SK-N-SH (cell line): ENCODE measurements at regions not wholly inside any gene's neighbourhood (a gene's known extent, or its start where the extent isn't known, plus 50 kb on each side); places are given as distances from the start of the nearest gene placed in this dataset.

Source experiments
- CTCF ChIP-seq: fragments of 200-600 bp; sonication (generic); IDR thresholded peaks from 2 replicates; pipeline ENCODE4 v1.6.1; 2017; ENCODE audit warnings: antibody characterized with exemption, mild to moderate bottlenecking, moderate library complexity
- ELF1 ChIP-seq: IDR thresholded peaks from 2 replicates; pipeline ENCODE4 v1.4.0; 2012
- EP300 ChIP-seq, 2 experiments: IDR thresholded peaks; 2 replicates each; pipeline versions ENCODE4 v1.4.0 to v1.6.1; 2012; ENCODE audit warnings: borderline replicate concordance in 1 of 2, low read depth in 1 of 2, low read length in 1 of 2
- FOXM1 ChIP-seq: IDR thresholded peaks from 2 replicates; pipeline ENCODE4 v1.4.0; 2012; ENCODE audit warnings: low read depth, mild to moderate bottlenecking
- GATA2 ChIP-seq: sonication (generic); formaldehyde crosslinking; IDR thresholded peaks from 2 replicates; pipeline ENCODE4 v1.5.0; 2020; ENCODE audit warnings: mild to moderate bottlenecking, missing genetic modification reagents
- JUND ChIP-seq: IDR thresholded peaks from 2 replicates; pipeline ENCODE4 v1.4.0; 2012
- POLR2AphosphoS5 ChIP-seq: IDR thresholded peaks from 2 replicates; pipeline ENCODE4 v1.6.1; 2012; ENCODE audit warnings: low read depth, low read length
- RAD21 ChIP-seq: IDR thresholded peaks from 2 replicates; pipeline ENCODE4 v1.6.1; 2012; ENCODE audit warnings: mild to moderate bottlenecking, low read length
- RFX5 ChIP-seq: IDR thresholded peaks from 2 replicates; pipeline ENCODE4 v1.6.1; 2012; ENCODE audit warnings: mild to moderate bottlenecking, improper control_type of control experiment, low read length
- RXRA ChIP-seq: IDR thresholded peaks from 2 replicates; pipeline ENCODE4 v1.4.0; 2012; ENCODE audit warnings: low read depth, mild to moderate bottlenecking, borderline replicate concordance
- SMC3 ChIP-seq: IDR thresholded peaks from 2 replicates; pipeline ENCODE4 v1.6.1; 2012; ENCODE audit warnings: low read depth, low read length, improper control_type of control experiment
- TF ChIP-seq, protein P1 (sequence below): IDR thresholded peaks from 2 replicates; pipeline ENCODE4 v1.6.1; 2012; ENCODE audit warnings: mild to moderate bottlenecking, low read depth, low read length, moderate library complexity

- TF ChIP-seq CTCF (peak; percentile 20; the same call in 1 of the 2 replicates), SMC3 (no peak), RFX5 (no peak), POLR2AphosphoS5 (no peak), GATA2 (no peak), EP300 (IDR thresholded peaks at IDR 0.05; ENCODE audit: borderline replicate concordance in 1 of 2, low read depth in 1 of 2, low read length in 1 of 2) (no peak), FOXM1 (no peak), JUND (no peak), ELF1 (no peak), RXRA (no peak), RAD21 (peak; percentile 41; the same call in 1 of the 2 replicates)
- TF ChIP-seq, protein P1, sequence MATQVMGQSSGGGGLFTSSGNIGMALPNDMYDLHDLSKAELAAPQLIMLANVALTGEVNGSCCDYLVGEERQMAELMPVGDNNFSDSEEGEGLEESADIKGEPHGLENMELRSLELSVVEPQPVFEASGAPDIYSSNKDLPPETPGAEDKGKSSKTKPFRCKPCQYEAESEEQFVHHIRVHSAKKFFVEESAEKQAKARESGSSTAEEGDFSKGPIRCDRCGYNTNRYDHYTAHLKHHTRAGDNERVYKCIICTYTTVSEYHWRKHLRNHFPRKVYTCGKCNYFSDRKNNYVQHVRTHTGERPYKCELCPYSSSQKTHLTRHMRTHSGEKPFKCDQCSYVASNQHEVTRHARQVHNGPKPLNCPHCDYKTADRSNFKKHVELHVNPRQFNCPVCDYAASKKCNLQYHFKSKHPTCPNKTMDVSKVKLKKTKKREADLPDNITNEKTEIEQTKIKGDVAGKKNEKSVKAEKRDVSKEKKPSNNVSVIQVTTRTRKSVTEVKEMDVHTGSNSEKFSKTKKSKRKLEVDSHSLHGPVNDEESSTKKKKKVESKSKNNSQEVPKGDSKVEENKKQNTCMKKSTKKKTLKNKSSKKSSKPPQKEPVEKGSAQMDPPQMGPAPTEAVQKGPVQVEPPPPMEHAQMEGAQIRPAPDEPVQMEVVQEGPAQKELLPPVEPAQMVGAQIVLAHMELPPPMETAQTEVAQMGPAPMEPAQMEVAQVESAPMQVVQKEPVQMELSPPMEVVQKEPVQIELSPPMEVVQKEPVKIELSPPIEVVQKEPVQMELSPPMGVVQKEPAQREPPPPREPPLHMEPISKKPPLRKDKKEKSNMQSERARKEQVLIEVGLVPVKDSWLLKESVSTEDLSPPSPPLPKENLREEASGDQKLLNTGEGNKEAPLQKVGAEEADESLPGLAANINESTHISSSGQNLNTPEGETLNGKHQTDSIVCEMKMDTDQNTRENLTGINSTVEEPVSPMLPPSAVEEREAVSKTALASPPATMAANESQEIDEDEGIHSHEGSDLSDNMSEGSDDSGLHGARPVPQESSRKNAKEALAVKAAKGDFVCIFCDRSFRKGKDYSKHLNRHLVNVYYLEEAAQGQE = no peak
These were observed 1523.2 kb upstream of the FLRT2 start for GRCh38 chr14:84006643-84007155.
